ENCODE measurements at regions not wholly inside any gene's neighbourhood (a gene's known extent, or its start where the extent isn't known, plus 50 kb on each side); places are given as distances from the start of the nearest gene placed in this dataset.

- no peak for TF ChIP-seq FOXA1 (IDR thresholded peaks at IDR 0.05)
- TF ChIP-seq SP1 (IDR thresholded peaks at IDR 0.05), result no peak
- TF ChIP-seq SUZ12 (IDR thresholded peaks at IDR 0.05), result no peak
- TF ChIP-seq ELF4 (IDR thresholded peaks at IDR 0.05), result no peak
- TF ChIP-seq TARDBP (IDR thresholded peaks at IDR 0.05), result no peak
- no peak for TF ChIP-seq FOXM1 (IDR thresholded peaks at IDR 0.05; ENCODE audit: borderline replicate concordance)
- TF ChIP-seq PKNOX1 (IDR thresholded peaks at IDR 0.05), result no peak
- TF ChIP-seq CTBP1 (IDR thresholded peaks at IDR 0.05; ENCODE audit: borderline replicate concordance), result no peak
- TF ChIP-seq HDGF (IDR thresholded peaks at IDR 0.05; ENCODE audit: borderline replicate concordance), result no peak
Measured at GRCh38 chr10:30758338-30758737, 128.8 kb upstream of the LYZL2 start.
